Trophoblast cell (in vitro differentiated cells and primary cell): ENCODE measurements at regions not wholly inside any gene's neighbourhood (a gene's known extent, or its start where the extent isn't known, plus 50 kb on each side); places are given as distances from the start of the nearest gene placed in this dataset.

Experiments
- DNase-seq, 2 donors: peaks; one replicate each; pipeline ENCODE4 v3.0.0-alpha.2; 2016
- H2AFZ ChIP-seq: 2 replicates; pipeline ENCODE4 v1.6.1; 2013; ENCODE audit warnings: low read length, moderate library complexity, mild to moderate bottlenecking; ENCODE audit not compliant: insufficient read depth, poor library complexity
- H2AK5ac ChIP-seq: 2 replicates; pipeline ENCODE4 v1.6.1; 2013; ENCODE audit warnings: mild to moderate bottlenecking, low read length
- H2BK120ac ChIP-seq: 2 replicates; pipeline ENCODE4 v1.6.1; 2013; ENCODE audit warnings: low read length, mild to moderate bottlenecking, moderate library complexity; ENCODE audit not compliant: insufficient read depth, poor library complexity
- H2BK12ac ChIP-seq: 2 replicates; pipeline ENCODE4 v1.6.1; 2013; ENCODE audit warnings: mild to moderate bottlenecking, low read length, moderate library complexity
- H2BK5ac ChIP-seq: 2 replicates; pipeline ENCODE4 v1.6.1; 2013; ENCODE audit warnings: low read length, low read depth, moderate library complexity, mild to moderate bottlenecking; ENCODE audit not compliant: poor library complexity
- H3K14ac ChIP-seq: 2 replicates; pipeline ENCODE4 v1.6.1; 2013; ENCODE audit warnings: mild to moderate bottlenecking, low read length
- H3K18ac ChIP-seq: 2 replicates; pipeline ENCODE4 v1.6.1; 2013; ENCODE audit warnings: mild to moderate bottlenecking, low read length
- H3K23ac ChIP-seq: 2 replicates; pipeline ENCODE4 v1.6.1; 2013; ENCODE audit warnings: low read length
- H3K27ac ChIP-seq: 2 replicates; pipeline ENCODE4 v1.5.1; 2013; ENCODE audit warnings: low read depth, mild to moderate bottlenecking, inconsistent platforms, low read length, moderate library complexity
- H3K27me3 ChIP-seq: 2 replicates; pipeline ENCODE4 v1.6.1; 2013; ENCODE audit warnings: inconsistent platforms, mild to moderate bottlenecking, low read length, moderate library complexity; ENCODE audit not compliant: insufficient read depth
- H3K36me3 ChIP-seq, 2 experiments: 1 replicate in 1 of 2; 2 replicates in 1 of 2; pipeline ENCODE4 v1.6.1; 2013; ENCODE audit warnings: low read length in 2 of 2, mild to moderate bottlenecking in 2 of 2, moderate library complexity in 1 of 2; ENCODE audit not compliant: insufficient read depth in 2 of 2, control insufficient read depth in 1 of 2
- H3K4ac ChIP-seq: 2 replicates; pipeline ENCODE4 v1.6.1; 2013; ENCODE audit warnings: low read depth, mild to moderate bottlenecking, low read length, moderate library complexity
- H3K4me1 ChIP-seq, 2 experiments: 1 replicate in 1 of 2; 2 replicates in 1 of 2; pipeline ENCODE4 v1.6.1; 2013; ENCODE audit warnings: low read length in 2 of 2, mild to moderate bottlenecking in 2 of 2, moderate library complexity in 1 of 2; ENCODE audit not compliant: insufficient read depth in 2 of 2, control insufficient read depth in 1 of 2
- H3K4me2 ChIP-seq: 2 replicates; pipeline ENCODE4 v1.6.1; 2013; ENCODE audit warnings: inconsistent platforms, mild to moderate bottlenecking, low read length, moderate library complexity
- H3K4me3 ChIP-seq: 2 replicates; pipeline ENCODE4 v1.5.1; 2013; ENCODE audit warnings: mild to moderate bottlenecking, low read depth, low read length, inconsistent platforms
- H3K79me1 ChIP-seq: one replicate; pipeline ENCODE4 v1.6.1; 2013; ENCODE audit warnings: low read length
- H3K79me2 ChIP-seq: 2 replicates; pipeline ENCODE4 v1.6.1; 2013; ENCODE audit warnings: low read length, mild to moderate bottlenecking; ENCODE audit not compliant: control insufficient read depth, insufficient read depth, poor library complexity
- H3K9ac ChIP-seq: 2 replicates; pipeline ENCODE4 v1.6.1; 2013; ENCODE audit warnings: mild to moderate bottlenecking, low read length
- H3K9me3 ChIP-seq: 2 replicates; pipeline ENCODE4 v1.6.1; 2013; ENCODE audit warnings: low read depth, mild to moderate bottlenecking, control low read depth, inconsistent platforms, low read length; ENCODE audit not compliant: insufficient read depth
- H4K12ac ChIP-seq: 2 replicates; pipeline ENCODE4 v1.6.1; 2013; ENCODE audit warnings: low read depth, mild to moderate bottlenecking, low read length, moderate library complexity
- H4K8ac ChIP-seq: 2 replicates; pipeline ENCODE4 v1.6.1; 2013; ENCODE audit warnings: low read depth, mild to moderate bottlenecking, low read length, moderate library complexity
- H4K91ac ChIP-seq: one replicate; pipeline ENCODE4 v1.6.1; 2013; ENCODE audit warnings: low read depth, mild to moderate bottlenecking, low read length, moderate library complexity
- WGBS: extraction: QIAGEN DNeasy Blood & Tissue Kit; methylation state at CpG from one replicate; pipeline ENCODE4 v1.1.7; 2013; ENCODE audit warnings: missing lambda C conversion rate; ENCODE audit not compliant: insufficient read length, insufficient coverage; ENCODE audit errors: extremely low coverage; 5-methylcytosine and 5-hydroxymethylcytosine counted together

- Histone ChIP-seq H3K4me1 (peaks cover 23 to 26% of the 10 kb centered on the region in 2 experiments), H3K27me3 (no peaks in the 10 kb centered on the region), H3K27ac (peak overlapping the region; percentile 31), H3K79me1 (peaks cover 19% of the 10 kb centered on the region), H3K9me3 (peaks cover 5% of the 10 kb centered on the region), H3K18ac (peak overlapping the region; percentile 81), H3K36me3 (no peaks in the 10 kb centered on the region), H3K4me3 (no peak overlapping the region), H2BK120ac (peak overlapping the region; percentile 70), H4K91ac (peak overlapping the region; percentile 92), H3K79me2 (peaks cover 1% of the 10 kb centered on the region), H2BK12ac (peak overlapping the region; percentile 88), H3K23ac (no peak overlapping the region), H3K4ac (no peak overlapping the region), H3K9ac (no peak overlapping the region), H3K4me2 (peak overlapping the region; percentile 51), H3K14ac (peak overlapping the region; percentile 75), H4K12ac (peak overlapping the region; percentile 78), H2AFZ (peak overlapping the region; percentile 72), H2AK5ac (peak overlapping the region; percentile 17), H2BK5ac (peak overlapping the region; percentile 70), H4K8ac (peak overlapping the region; percentile 85)
- peak; percentile 87 to 91 for DNase-seq
- WGBS: no CpG with 5 or more reads among the region's 19 CpGs
Observed at GRCh38 chr2:16012626-16013358, 72.4 kb downstream of the MYCN start.

- Histone ChIP-seq H3K79me1 (peaks cover 19% of the 10 kb centered on the region), H3K27me3 (no peaks in the 10 kb centered on the region), H3K27ac (peak overlapping the region; percentile 31), H2AFZ (peak overlapping the region; percentile 11), H2BK120ac (peak overlapping the region; percentile 70), H4K91ac (peak overlapping the region; percentile 49), H3K23ac (no peak overlapping the region), H3K9me3 (peaks cover 5% of the 10 kb centered on the region), H3K79me2 (peaks cover 1% of the 10 kb centered on the region), H2BK12ac (peak overlapping the region; percentile 88), H3K9ac (no peak overlapping the region), H2AK5ac (no peak overlapping the region), H4K12ac (no peak overlapping the region), H3K4me3 (no peak overlapping the region), H3K4ac (no peak overlapping the region), H3K14ac (peak overlapping the region; percentile 70), H2BK5ac (peak overlapping the region; percentile 70), H3K4me1 (peaks cover 23 to 26% of the 10 kb centered on the region in 2 experiments), H3K36me3 (no peaks in the 10 kb centered on the region), H3K4me2 (peak overlapping the region; percentile 51), H4K8ac (peak overlapping the region; percentile 49), H3K18ac (peak overlapping the region; percentile 31)
- WGBS: no CpG with 5 or more reads among the region's 2 CpGs
- no peak for DNase-seq
Observed at GRCh38 chr2:16012029-16012596, 71.8 kb downstream of the MYCN start.

DNA sequence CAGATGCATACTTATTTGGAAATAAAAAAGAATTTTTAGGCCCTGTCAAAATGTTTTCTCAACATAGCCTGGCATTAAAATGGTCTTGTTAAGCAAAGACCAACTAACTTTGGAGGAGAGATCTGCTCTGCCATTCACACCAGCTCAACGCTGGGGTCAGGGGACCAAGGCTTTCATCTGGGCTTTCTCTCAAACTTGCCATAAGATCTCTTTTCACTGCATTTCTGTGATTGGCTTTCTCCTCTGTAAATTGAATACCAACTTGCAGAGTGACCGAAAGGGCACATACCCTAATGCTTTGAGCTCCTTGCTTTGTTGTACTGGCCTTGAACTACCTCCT lies 71.2 kb downstream of the MYCN start:
- DNase-seq: no peak
- no peak overlapping the region for H2BK120ac ChIP-seq
- no peak overlapping the region for H3K23ac ChIP-seq
- no peak overlapping the region for H4K8ac ChIP-seq
- no peaks in the 10 kb centered on the region for H3K36me3 ChIP-seq
- no CpG with 5 or more reads among the region's 2 CpGs for WGBS
- no peak overlapping the region for H3K9ac ChIP-seq
- H2AK5ac ChIP-seq: no peak overlapping the region
- H4K12ac ChIP-seq: no peak overlapping the region
- H3K4me2 ChIP-seq: no peak overlapping the region
- H3K14ac ChIP-seq: no peak overlapping the region
- H3K4me3 ChIP-seq: no peak overlapping the region
- H3K27me3 ChIP-seq: no peaks in the 10 kb centered on the region
- H2AFZ ChIP-seq: no peak overlapping the region
- H2BK12ac ChIP-seq: no peak overlapping the region
- H2BK5ac ChIP-seq: no peak overlapping the region
- no peak overlapping the region for H4K91ac ChIP-seq
- H3K9me3 ChIP-seq: peaks cover 5% of the 10 kb centered on the region
- H3K79me1 ChIP-seq: peaks cover 20% of the 10 kb centered on the region
- H3K27ac ChIP-seq: no peak overlapping the region
- H3K18ac ChIP-seq: no peak overlapping the region
- no peak overlapping the region for H3K4ac ChIP-seq
- peaks cover 23 to 28% of the 10 kb centered on the region in 2 experiments for H3K4me1 ChIP-seq
- H3K79me2 ChIP-seq: peaks cover 1% of the 10 kb centered on the region

DNA sequence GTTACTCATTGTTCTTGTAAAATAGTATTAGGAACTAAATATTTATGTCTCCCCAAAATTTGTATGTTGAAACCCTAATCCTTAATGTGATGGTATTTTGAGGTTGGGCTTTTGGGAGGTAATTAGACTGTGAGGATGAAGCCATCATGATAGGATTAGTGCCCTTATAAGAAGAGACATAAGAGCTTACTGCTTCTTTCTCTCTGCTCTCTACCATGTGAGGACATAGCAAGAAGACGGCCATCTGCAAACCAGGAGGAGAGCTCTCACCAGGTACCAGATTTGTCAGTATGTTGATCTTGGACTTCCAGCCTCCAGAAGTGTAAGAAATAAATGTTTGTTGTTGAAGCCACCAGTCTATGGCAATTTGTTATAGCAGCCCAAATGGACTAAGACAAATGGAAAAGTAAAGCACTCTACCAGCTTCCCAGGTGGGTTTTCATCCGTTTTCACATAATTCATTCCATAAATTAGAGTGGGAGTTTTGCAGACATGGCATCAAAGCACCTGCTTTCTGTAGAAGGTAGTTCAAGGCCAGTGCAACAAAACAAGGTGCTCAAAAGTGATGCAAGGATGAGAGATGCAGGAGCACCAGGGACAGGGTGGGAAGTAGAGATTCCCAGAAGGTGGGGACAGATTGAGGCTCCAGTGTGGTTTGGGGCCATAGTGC lies 70.7 kb downstream of the MYCN start:
- peaks cover 1% of the 10 kb centered on the region for H3K79me2 ChIP-seq
- H3K9me3 ChIP-seq: peaks cover 5% of the 10 kb centered on the region
- peaks cover 22% of the 10 kb centered on the region for H3K79me1 ChIP-seq
- no peak overlapping the region for H4K91ac ChIP-seq
- H3K27me3 ChIP-seq: no peaks in the 10 kb centered on the region
- H2AK5ac ChIP-seq: no peak overlapping the region
- DNase-seq: no peak
- H2AFZ ChIP-seq: no peak overlapping the region
- no peak overlapping the region for H2BK120ac ChIP-seq
- no peak overlapping the region for H3K18ac ChIP-seq
- no peak overlapping the region for H3K4me2 ChIP-seq
- WGBS: no CpG with 5 or more reads among the region's 2 CpGs
- H3K4ac ChIP-seq: no peak overlapping the region
- H3K27ac ChIP-seq: no peak overlapping the region
- no peak overlapping the region for H3K23ac ChIP-seq
- H3K14ac ChIP-seq: no peak overlapping the region
- H3K4me1 ChIP-seq: peaks cover 23 to 29% of the 10 kb centered on the region in 2 experiments
- no peak overlapping the region for H3K9ac ChIP-seq
- H2BK5ac ChIP-seq: no peak overlapping the region
- H4K12ac ChIP-seq: no peak overlapping the region
- H4K8ac ChIP-seq: no peak overlapping the region
- no peak overlapping the region for H3K4me3 ChIP-seq
- no peak overlapping the region for H2BK12ac ChIP-seq
- no peaks in the 10 kb centered on the region for H3K36me3 ChIP-seq
